Peyer's patch (tissue), 4 donors: ENCODE measurements at regions not wholly inside any gene's neighbourhood (a gene's known extent, or its start where the extent isn't known, plus 50 kb on each side); places are given as distances from the start of the nearest gene placed in this dataset.

Experiments used
- DNase-seq, 3 donors: peaks; one replicate each; pipeline ENCODE4 v3.0.0-alpha.2; 2017 to 2019
- H3K27ac ChIP-seq, 4 donors: fragments of 200-600 bp; sonication (generic); one replicate each; pipeline ENCODE4 v1.5.1; 2016 to 2019
- H3K27me3 ChIP-seq, 2 donors: fragments of 200-600 bp; sonication (generic); one replicate each; pipeline ENCODE4 v1.5.1; 2019
- H3K36me3 ChIP-seq, 3 donors: fragments of 200-600 bp; sonication (generic); one replicate each; pipeline ENCODE4 v1.5.1; 2016 to 2019
- H3K4me1 ChIP-seq, 4 donors: fragments of 200-600 bp; sonication (generic); one replicate each; pipeline ENCODE4 v1.5.1; 2016 to 2019
- H3K4me3 ChIP-seq, 4 donors: fragments of 200-600 bp; sonication (generic); 1 replicate in 3 of 4; 2 replicates in 1 of 4; pipeline ENCODE4 v1.5.1; 2016 to 2019; ENCODE audit warnings: mild to moderate bottlenecking in 1 of 4
- H3K9me3 ChIP-seq, 4 donors: fragments of 200-600 bp; sonication (generic); one replicate each; pipeline ENCODE4 v1.5.1; 2016 to 2019; ENCODE audit warnings: mild to moderate bottlenecking in 1 of 4
- CTCF ChIP-seq, 6 experiments: fragments of 450-650 bp in 4 of 6; fragments of 200-600 bp in 2 of 6; sonication (generic) in 1 of 6; IDR thresholded peaks; one replicate each; pipeline ENCODE4 v1.5.1; 2017 to 2019; ENCODE audit warnings: antibody characterized with exemption in 6 of 6, mild to moderate bottlenecking in 3 of 6, moderate library complexity in 1 of 6
- POLR2A ChIP-seq, 2 donors: fragments of 450-650 bp; IDR thresholded peaks; one replicate each; pipeline ENCODE4 v1.5.1; 2017; ENCODE audit warnings: antibody characterized with exemption in 2 of 2, mild to moderate bottlenecking in 2 of 2, moderate library complexity in 2 of 2

GRCh38 chr11:103544874-103545273 lies 435.6 kb downstream of the DYNC2H1 start:
- no peaks in the 10 kb centered on the region for H3K9me3 ChIP-seq
- no peak overlapping the region for H3K27ac ChIP-seq
- no peaks in the 10 kb centered on the region for H3K27me3 ChIP-seq
- H3K4me3 ChIP-seq, result no peak overlapping the region
- H3K36me3 ChIP-seq, result no peaks in the 10 kb centered on the region
- H3K4me1 ChIP-seq, result no peaks in the 10 kb centered on the region
- TF ChIP-seq CTCF (IDR thresholded peaks at IDR 0.05), result no peak
- no peak for TF ChIP-seq POLR2A (IDR thresholded peaks at IDR 0.05)
- no peak for DNase-seq

GRCh38 chr11:103545551-103545950 lies 436.3 kb downstream of the DYNC2H1 start:
- no peak for TF ChIP-seq POLR2A (IDR thresholded peaks at IDR 0.05)
- TF ChIP-seq CTCF (IDR thresholded peaks at IDR 0.05), result no peak
- no peak overlapping the region for H3K27ac ChIP-seq

GRCh38 chr11:103546236-103546635 lies 437.0 kb downstream of the DYNC2H1 start:
- H3K36me3 ChIP-seq, result no peaks in the 10 kb centered on the region
- H3K9me3 ChIP-seq, result no peaks in the 10 kb centered on the region
- no peak overlapping the region for H3K4me3 ChIP-seq
- no peaks in the 10 kb centered on the region for H3K27me3 ChIP-seq
- no peak for TF ChIP-seq POLR2A (IDR thresholded peaks at IDR 0.05)
- TF ChIP-seq CTCF (IDR thresholded peaks at IDR 0.05), result no peak
- H3K4me1 ChIP-seq, result no peaks in the 10 kb centered on the region
- DNase-seq, result no peak
- no peak overlapping the region for H3K27ac ChIP-seq

More at GRCh38 chr11:103545551-103545950, 436.3 kb downstream of the DYNC2H1 start:
- H3K27me3 ChIP-seq, result no peaks in the 10 kb centered on the region
- H3K36me3 ChIP-seq, result no peaks in the 10 kb centered on the region
- H3K4me3 ChIP-seq, result no peak overlapping the region
- no peaks in the 10 kb centered on the region for H3K9me3 ChIP-seq
- no peak for DNase-seq
- no peaks in the 10 kb centered on the region for H3K4me1 ChIP-seq

- H3K9me3 ChIP-seq, result no peaks in the 10 kb centered on the region
- DNase-seq, result no peak
- H3K27me3 ChIP-seq, result no peaks in the 10 kb centered on the region
- no peak overlapping the region for H3K27ac ChIP-seq
- H3K36me3 ChIP-seq, result no peaks in the 10 kb centered on the region
- no peak for TF ChIP-seq CTCF (IDR thresholded peaks at IDR 0.05)
- no peak for TF ChIP-seq POLR2A (IDR thresholded peaks at IDR 0.05)
- H3K4me1 ChIP-seq, result no peaks in the 10 kb centered on the region
- H3K4me3 ChIP-seq, result no peak overlapping the region
These were observed 437.8 kb downstream of the DYNC2H1 start for GRCh38 chr11:103547024-103547423.

- no peak overlapping the region for H3K4me3 ChIP-seq
- no peaks in the 10 kb centered on the region for H3K36me3 ChIP-seq
- H3K27ac ChIP-seq, result no peak overlapping the region
- no peaks in the 10 kb centered on the region for H3K27me3 ChIP-seq
- H3K4me1 ChIP-seq, result no peaks in the 10 kb centered on the region
- H3K9me3 ChIP-seq, result no peaks in the 10 kb centered on the region
- DNase-seq, result no peak
- no peak for TF ChIP-seq CTCF (IDR thresholded peaks at IDR 0.05)
- TF ChIP-seq POLR2A (IDR thresholded peaks at IDR 0.05), result no peak
These were observed 438.5 kb downstream of the DYNC2H1 start for GRCh38 chr11:103547691-103548090.

- no peaks in the 10 kb centered on the region for H3K36me3 ChIP-seq
- TF ChIP-seq CTCF (IDR thresholded peaks at IDR 0.05) (no peak), POLR2A (IDR thresholded peaks at IDR 0.05) (no peak)
- H3K9me3 ChIP-seq, result no peaks in the 10 kb centered on the region
- no peak overlapping the region for H3K4me3 ChIP-seq
- no peaks in the 10 kb centered on the region for H3K27me3 ChIP-seq
- no peaks in the 10 kb centered on the region for H3K4me1 ChIP-seq
- DNase-seq, result no peak
- H3K27ac ChIP-seq, result no peak overlapping the region
These were observed 439.6 kb downstream of the DYNC2H1 start for GRCh38 chr11:103548838-103549237.
